GM18519 (cell line): ENCODE measurements at regions not wholly inside any gene's neighbourhood (a gene's known extent, or its start where the extent isn't known, plus 50 kb on each side); places are given as distances from the start of the nearest gene placed in this dataset.

Experiments
- ATAC-seq: cut with Tn5 transposase; IDR thresholded peaks from one replicate; pipeline ENCODE4 v1.9.1; 2021; ENCODE audit warnings: mild to moderate bottlenecking, moderate library complexity; ENCODE audit not compliant: unreplicated experiment, low FRiP score

- no peak for ATAC-seq
These were observed 336.9 kb downstream of the ENC1 start for GRCh38 chr5:74303578-74303977.

GRCh38 chr5:74301576-74301975 lies 339.0 kb downstream of the ENC1 start:
- no peak for ATAC-seq

DNA sequence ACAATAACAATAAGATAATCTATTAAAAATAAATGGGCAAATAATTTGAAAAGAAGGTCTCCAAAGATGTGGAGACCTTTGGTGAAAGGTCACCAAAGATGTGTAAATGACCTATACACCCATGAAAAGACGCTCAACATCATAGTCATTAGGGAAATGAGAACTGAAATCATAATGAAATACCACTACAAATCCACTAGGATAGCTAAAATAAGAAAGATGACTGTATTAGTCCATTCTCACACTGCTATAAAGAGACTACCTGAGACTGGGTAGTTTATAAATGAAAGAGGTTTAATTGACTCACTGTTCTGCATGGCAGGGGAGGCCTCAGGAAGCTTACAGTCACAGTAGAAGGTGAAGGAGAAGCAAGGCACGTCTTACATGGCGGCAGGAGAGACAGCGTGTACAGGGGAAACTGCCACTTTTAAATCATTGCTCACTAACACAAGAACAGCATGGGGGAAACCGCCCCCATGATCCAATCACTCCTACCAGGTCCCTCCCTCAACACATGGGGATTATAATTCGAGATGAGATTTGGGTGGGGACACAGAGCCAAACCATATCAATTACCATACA lies 339.6 kb downstream of the ENC1 start:
- ATAC-seq, result no peak

- ATAC-seq, result no peak
These were observed 340.7 kb downstream of the ENC1 start for GRCh38 chr5:74299833-74300232.

DNA sequence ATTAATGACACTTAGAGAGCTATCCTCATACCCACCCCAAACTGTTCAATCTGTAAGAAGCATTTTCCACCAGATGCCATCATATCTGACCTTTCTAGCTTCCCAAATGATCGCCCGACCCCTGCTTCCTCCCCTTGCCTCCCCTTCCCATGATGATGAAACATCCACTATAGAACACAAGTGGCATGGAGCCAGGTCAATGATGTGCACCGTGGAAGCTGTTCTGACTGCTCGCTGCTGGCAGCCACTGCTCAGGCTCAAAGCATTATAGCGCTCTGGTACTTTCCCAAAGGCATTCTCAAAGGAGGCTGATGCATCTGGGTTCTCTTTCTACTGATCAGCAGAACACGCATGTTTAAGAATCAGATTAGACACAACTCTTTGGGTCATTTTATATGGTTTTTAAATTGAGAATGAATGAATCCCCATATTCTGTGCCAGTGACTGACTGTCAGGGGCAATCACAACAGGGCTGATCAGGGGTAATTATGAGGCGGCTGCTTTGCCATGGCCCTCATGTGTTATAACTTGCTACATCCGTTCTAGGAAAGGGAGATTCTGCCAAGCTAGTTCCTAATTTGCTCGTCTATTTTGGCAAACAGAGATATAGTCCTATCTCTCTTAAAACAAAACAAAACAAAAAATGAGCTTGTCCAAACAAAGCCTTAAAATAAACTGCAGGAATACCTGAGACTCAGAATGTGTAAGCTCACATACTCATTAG lies 343.7 kb downstream of the ENC1 start:
- no peak for ATAC-seq

- no peak for ATAC-seq
These were observed 344.9 kb downstream of the ENC1 start for GRCh38 chr5:74295676-74296075.

GRCh38 chr5:74295141-74295540 lies 345.4 kb downstream of the ENC1 start:
- ATAC-seq, result no peak

DNA sequence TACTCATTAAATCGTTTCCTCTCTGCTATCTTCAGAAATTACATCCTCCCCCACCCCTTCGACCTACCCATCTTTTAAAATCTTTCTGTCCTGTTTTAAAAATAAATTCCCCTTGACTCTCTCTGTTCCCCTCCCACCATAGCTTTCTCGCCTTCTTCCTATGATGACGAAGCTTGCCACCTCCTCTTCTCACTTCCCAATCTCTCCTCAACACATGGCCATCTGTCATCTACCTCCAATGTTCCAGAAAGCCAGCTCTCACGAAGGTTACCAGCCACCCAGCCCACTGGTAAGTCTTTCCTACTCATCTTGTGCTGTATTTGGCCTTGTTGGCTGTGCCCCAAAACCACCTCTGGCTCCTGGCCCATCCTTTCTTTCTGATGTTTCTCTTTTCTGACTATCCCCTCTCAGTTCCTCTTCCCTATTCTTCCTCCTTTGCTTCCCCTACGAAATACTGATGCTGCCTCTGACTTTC lies 346.3 kb downstream of the ENC1 start:
- no peak for ATAC-seq

DNA sequence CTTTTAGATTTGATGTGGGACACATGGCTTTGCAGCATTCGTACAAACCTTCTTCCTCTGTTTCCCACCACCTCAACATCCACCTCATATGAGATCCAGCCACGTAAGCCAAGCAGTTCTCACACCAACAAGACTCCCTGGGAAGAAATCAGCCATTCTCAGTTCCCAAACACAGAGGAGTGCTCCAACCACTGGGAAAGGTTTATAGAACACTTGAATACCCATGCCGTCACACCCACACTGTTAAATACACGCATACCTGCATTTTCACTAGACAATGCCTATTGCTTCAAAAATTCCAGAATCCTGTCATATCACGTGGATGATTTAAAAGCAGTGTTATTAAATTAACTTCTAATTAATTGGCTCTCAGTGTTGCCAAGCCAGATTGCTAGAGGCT lies 347.3 kb downstream of the ENC1 start:
- ATAC-seq, result no peak

- no peak for ATAC-seq
These were observed 349.8 kb downstream of the ENC1 start for GRCh38 chr5:74290634-74291241.

DNA sequence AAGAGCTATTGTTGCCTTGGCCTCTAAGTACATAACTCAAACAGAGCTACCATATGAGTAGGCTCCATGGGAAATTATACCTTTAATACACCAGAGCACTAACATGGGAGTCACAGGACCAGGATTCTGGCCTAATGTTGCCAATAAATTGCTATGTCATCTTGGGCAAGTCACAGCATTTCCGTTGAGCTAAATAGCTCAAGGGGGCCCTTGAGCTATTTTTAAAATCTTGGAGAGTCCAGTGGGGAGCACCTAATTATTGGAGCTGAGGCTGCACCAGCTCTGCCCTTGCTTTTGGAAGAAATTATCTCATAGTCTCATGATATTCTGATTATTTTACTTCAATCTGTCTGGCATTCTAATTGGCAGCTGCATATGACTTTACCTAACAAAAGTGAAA lies 350.8 kb downstream of the ENC1 start:
- no peak for ATAC-seq

DNA sequence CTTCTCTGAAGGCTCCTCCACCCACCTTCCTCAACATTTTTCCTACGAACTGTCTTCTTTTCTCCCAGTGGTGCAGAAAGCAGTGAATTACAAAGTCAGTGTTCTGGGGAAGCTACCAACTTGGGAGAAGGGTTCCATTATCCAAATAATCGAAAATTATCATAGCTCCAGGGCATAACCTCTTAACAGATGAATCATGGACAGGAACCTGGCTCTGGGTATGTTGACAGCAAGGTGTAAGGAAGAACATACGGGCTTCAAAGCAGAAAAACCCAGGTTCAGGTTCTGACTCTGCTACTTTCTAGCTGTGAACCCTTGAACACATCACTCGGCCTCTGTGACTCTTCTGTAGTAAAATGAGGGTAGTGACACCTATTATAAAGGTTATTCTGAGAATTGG lies 351.3 kb downstream of the ENC1 start:
- no peak for ATAC-seq

- ATAC-seq, result no peak
These were observed 351.9 kb downstream of the ENC1 start for GRCh38 chr5:74288448-74289108.

GRCh38 chr5:74288038-74288437 lies 352.5 kb downstream of the ENC1 start:
- ATAC-seq, result no peak

DNA sequence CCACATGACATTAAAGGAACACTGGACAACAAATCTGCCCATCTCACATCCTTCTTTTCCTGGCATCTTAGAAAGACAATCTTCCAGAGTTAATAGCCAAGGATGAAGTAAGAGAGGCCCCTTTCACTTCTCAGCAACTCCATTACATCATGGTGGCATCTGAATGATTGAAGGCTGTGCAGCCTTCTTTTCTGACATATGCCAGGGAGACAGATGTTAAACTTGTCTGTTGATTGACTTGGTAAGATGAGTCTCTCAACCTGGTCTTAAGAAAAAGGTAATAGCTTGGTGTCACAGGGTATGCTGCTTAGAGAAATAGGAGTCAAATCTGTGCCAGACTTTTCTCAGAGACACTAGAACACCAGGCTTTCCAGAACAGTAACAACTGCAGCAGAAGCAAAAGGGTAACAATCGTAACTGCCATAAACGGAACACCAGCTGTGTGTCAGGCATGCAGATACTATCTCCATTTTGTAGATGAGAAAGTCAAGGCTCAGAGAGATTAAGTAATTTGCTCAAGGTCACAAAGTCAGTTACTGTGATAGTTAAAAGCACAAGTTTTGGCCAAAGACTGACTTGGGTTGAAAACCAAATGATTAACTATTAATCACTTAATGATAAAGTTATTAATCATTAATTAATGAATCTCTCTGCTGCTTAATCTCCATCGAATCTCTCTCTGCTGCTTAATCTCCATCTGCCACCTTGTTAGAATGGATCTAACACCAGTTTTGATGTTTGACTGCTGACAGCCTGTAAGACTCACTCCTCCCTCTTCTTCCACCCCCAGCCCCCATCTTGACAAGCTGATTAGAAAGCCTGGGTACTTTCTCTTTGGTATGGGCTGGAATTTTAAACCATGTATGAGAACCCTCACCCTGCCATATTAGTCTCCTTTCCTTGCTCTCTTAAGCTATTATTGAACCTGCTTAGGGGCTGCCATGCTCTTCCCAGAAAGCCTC lies 353.5 kb downstream of the ENC1 start:
- no peak for ATAC-seq

DNA sequence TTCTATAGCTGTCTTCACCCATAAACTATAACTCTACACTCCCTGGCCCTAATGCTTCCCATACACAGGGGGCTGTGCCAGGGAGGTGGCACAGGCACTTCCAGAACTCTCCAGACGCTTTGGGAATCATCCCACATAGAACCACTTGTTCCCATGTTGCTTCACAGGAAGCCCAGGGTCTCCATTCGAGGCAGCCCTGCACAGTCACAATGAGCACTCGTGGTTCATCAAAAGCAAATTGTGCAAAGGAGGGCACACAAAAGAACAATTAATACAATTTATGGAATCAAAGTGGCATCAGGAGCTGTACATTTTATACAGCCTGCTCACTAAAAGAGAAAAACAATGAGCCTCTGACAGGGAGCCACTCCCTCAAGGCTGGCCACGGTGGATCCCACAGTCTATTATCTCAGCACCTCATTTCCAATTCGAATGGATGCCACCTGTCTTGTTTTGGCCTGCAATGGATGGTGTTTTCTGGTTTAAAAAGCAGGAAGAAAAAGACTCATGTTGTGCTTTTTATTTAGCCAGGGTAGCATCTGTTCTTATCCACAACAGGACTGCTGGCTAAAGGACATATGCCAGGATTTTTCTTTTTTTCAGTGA lies 354.8 kb downstream of the ENC1 start:
- no peak for ATAC-seq

- ATAC-seq, result no peak
These were observed 358.0 kb downstream of the ENC1 start for GRCh38 chr5:74282490-74282889.

DNA sequence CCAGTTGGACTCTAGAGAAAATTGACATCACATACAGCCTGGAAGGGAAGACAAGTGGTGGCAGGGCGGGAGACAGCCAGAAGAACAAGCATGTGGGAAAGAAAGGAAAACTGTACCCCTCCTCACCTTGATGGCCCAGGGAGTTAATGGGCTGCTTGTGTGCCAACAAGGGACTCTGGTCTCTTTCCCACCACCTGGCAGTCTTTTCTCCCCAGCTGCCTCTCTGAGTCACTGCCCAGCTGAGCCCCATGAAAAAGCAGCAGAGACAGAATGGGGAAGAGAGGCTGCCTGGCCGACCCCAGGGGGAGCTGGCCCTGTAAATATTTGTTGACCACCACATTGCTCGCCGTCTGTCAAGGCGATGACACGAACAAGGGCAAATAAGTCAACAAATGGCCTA lies 359.4 kb downstream of the ENC1 start:
- ATAC-seq, result no peak

DNA sequence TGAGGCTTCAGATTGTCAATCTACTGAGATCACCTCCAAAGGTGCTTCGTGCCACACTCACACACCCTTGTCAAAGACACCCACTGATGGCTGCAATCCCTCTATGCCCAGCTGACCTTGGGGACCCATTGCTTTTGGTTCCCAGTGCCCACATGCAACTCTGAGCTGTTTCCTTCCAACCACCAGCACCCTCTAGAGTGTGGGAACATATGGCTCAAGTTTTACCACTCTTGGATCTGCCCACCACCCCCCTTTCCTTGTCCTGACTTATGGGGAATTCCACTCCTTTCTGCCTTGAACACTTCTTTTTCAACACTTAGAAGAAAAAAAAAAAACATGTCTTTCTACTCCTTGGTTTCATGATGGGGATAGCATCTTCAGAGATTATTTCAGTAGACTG lies 360.2 kb downstream of the ENC1 start:
- no peak for ATAC-seq

GRCh38 chr5:74279244-74279643 lies 361.3 kb downstream of the ENC1 start:
- no peak for ATAC-seq
